Gastroesophageal sphincter (tissue), 4 donors: ENCODE measurements at regions not wholly inside any gene's neighbourhood (a gene's known extent, or its start where the extent isn't known, plus 50 kb on each side); places are given as distances from the start of the nearest gene placed in this dataset.

Experiments
- ATAC-seq: fragments of 150-250 bp; one replicate; pipeline ENCODE4 v1.9.1; 2016; ENCODE audit warnings: mild to moderate bottlenecking, moderate library complexity
- H3K27ac ChIP-seq, 4 donors: fragments of 200-600 bp; sonication (generic) in 3 of 4; 1 replicate in 3 of 4; 2 replicates in 1 of 4; pipeline ENCODE4 v1.5.1; 2016 to 2019
- H3K27me3 ChIP-seq: fragments of 200-600 bp; sonication (generic); one replicate; pipeline ENCODE4 v1.5.1; 2019
- H3K36me3 ChIP-seq, 2 donors: fragments of 200-600 bp; sonication (generic); one replicate each; pipeline ENCODE4 v1.5.1; 2019; ENCODE audit warnings: control low read depth in 1 of 2
- H3K4me1 ChIP-seq, 3 donors: fragments of 200-600 bp; sonication (generic); 1 replicate in 2 of 3; 2 replicates in 1 of 3; pipeline ENCODE4 v1.5.1; 2016 to 2019; ENCODE audit warnings: control low read depth in 2 of 3
- H3K4me3 ChIP-seq, 2 donors: fragments of 200-600 bp; sonication (generic); one replicate each; pipeline ENCODE4 v1.5.1; 2019; ENCODE audit warnings: mild to moderate bottlenecking in 1 of 2, moderate library complexity in 1 of 2
- H3K9me3 ChIP-seq, 3 donors: fragments of 200-600 bp; sonication (generic); one replicate each; pipeline ENCODE4 v1.5.1; 2017 to 2019; ENCODE audit warnings: control low read depth in 2 of 3
- EP300 ChIP-seq: sonication (generic); formaldehyde crosslinking; IDR thresholded peaks from one replicate; pipeline ENCODE4 v1.6.1; 2017; ENCODE audit warnings: antibody characterized with exemption, mild to moderate bottlenecking
- POLR2A ChIP-seq, 2 donors: fragments of 450-650 bp; IDR thresholded peaks; one replicate each; pipeline ENCODE4 v1.6.1; 2017; ENCODE audit warnings: antibody characterized with exemption in 2 of 2, mild to moderate bottlenecking in 2 of 2, moderate library complexity in 1 of 2
- POLR2AphosphoS5 ChIP-seq: sonication (generic); formaldehyde crosslinking; IDR thresholded peaks from one replicate; pipeline ENCODE4 v1.6.1; 2017; ENCODE audit warnings: antibody characterized with exemption
- WGBS, 2 donors: methylation state at CpG; one replicate each; pipeline ENCODE4 v1.1.5; 2018; ENCODE audit warnings: low coverage in 1 of 2; 5-methylcytosine and 5-hydroxymethylcytosine counted together
- TF ChIP-seq, protein P1 (sequence below), 4 experiments: fragments of 200-600 bp in 2 of 4; fragments of 450-650 bp in 2 of 4; sonication (generic) in 1 of 4; IDR thresholded peaks; one replicate each; pipeline ENCODE4 v1.5.1; 2017 to 2019; ENCODE audit warnings: antibody characterized with exemption in 4 of 4, mild to moderate bottlenecking in 2 of 4, moderate library complexity in 2 of 4

DNA sequence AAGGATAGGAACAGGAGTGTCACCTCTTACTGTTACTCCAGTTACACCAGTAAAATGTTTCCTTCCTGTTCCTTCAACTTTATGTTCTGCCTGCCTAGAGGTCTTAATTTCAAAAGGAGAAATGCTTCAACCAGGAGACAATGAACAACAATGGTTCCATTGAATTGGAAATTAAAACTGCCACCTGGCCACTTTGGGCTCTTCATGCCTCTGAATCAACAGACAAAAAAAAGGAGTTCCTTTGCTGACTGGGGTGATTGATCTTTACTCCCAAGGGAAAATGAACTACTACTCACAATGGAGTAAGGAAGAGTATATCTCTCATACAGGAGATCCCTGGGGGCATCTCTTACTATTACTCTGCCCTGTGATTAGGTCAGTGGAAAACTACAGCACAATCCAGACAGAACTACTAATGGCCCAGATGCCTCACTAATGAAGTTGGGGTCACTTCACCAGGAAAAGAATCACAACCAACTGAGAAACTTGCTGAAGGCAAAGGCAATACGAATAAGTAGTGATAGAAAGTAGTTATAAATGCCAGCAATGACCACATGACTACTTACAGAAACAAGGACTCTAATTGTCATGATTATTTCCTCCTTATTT lies 76.6 kb upstream of the PRDX6 start:
- H3K4me1 ChIP-seq = peaks cover 0 to 14% (median 5%) of the 10 kb centered on the region in 3 donors
- H3K9me3 ChIP-seq = no peaks in the 10 kb centered on the region
- peaks cover 0 to 6% of the 10 kb centered on the region in 2 donors for H3K36me3 ChIP-seq
- WGBS, 2 donors = 82 to 89% methylated on average over 1 of the region's 1 CpG
- no peaks in the 10 kb centered on the region for H3K27me3 ChIP-seq
- ATAC-seq = no peak
- no peak overlapping the region for H3K27ac ChIP-seq
- no peak overlapping the region for H3K4me3 ChIP-seq
- no peak for TF ChIP-seq POLR2A (IDR thresholded peaks at IDR 0.05)
- no peak for TF ChIP-seq EP300

GRCh38 chr1:173403996-173404395 lies 73.1 kb upstream of the PRDX6 start:
- H3K4me1 ChIP-seq = peaks cover 0 to 14% (median 5%) of the 10 kb centered on the region in 3 donors
- peaks cover 0 to 6% of the 10 kb centered on the region in 2 donors for H3K36me3 ChIP-seq
- H3K4me3 ChIP-seq = no peak overlapping the region
- H3K9me3 ChIP-seq = no peaks in the 10 kb centered on the region
- TF ChIP-seq EP300 (no peak), POLR2AphosphoS5 (no peak), POLR2A (IDR thresholded peaks at IDR 0.05) (no peak)
- TF ChIP-seq, protein P1, sequence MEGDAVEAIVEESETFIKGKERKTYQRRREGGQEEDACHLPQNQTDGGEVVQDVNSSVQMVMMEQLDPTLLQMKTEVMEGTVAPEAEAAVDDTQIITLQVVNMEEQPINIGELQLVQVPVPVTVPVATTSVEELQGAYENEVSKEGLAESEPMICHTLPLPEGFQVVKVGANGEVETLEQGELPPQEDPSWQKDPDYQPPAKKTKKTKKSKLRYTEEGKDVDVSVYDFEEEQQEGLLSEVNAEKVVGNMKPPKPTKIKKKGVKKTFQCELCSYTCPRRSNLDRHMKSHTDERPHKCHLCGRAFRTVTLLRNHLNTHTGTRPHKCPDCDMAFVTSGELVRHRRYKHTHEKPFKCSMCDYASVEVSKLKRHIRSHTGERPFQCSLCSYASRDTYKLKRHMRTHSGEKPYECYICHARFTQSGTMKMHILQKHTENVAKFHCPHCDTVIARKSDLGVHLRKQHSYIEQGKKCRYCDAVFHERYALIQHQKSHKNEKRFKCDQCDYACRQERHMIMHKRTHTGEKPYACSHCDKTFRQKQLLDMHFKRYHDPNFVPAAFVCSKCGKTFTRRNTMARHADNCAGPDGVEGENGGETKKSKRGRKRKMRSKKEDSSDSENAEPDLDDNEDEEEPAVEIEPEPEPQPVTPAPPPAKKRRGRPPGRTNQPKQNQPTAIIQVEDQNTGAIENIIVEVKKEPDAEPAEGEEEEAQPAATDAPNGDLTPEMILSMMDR (IDR thresholded peaks at IDR 0.05) = no peak
- no peak overlapping the region for H3K27ac ChIP-seq
- WGBS, 2 donors = 100% methylated on average over 3 of the region's 3 CpGs
- no peaks in the 10 kb centered on the region for H3K27me3 ChIP-seq
- no peak for ATAC-seq

GRCh38 chr1:173405281-173405680 lies 71.9 kb upstream of the PRDX6 start:
- Histone ChIP-seq H3K27ac (no peak overlapping the region), H3K4me1 (peaks cover 0 to 14% (median 5%) of the 10 kb centered on the region in 3 donors), H3K27me3 (no peaks in the 10 kb centered on the region), H3K36me3 (peaks cover 0 to 8% of the 10 kb centered on the region in 2 donors), H3K4me3 (no peak overlapping the region), H3K9me3 (no peaks in the 10 kb centered on the region)
- TF ChIP-seq, protein P1 (IDR thresholded peaks at IDR 0.05) = no peak
- no peak for TF ChIP-seq POLR2A (IDR thresholded peaks at IDR 0.05)
- no peak for TF ChIP-seq POLR2AphosphoS5
- TF ChIP-seq EP300 = no peak
- ATAC-seq = no peak

DNA sequence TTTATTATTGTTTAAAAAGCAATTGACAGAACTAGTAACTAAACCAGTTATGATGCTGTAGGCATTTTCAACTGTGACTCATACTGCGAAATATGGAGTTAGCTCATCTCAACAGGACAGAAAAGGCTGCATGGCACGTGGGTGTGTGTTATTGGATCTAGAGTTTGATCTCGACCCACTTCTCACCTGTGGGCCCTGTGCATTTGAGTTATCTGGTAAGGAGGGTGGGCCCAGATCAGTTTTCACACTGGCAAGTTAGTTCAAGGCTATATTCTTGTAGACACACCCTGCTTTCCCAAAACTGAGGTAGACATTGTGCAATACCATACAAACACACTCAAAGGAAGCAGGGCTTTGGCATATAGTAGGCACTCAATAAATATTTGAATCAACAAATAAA lies 71.3 kb upstream of the PRDX6 start:
- Histone ChIP-seq H3K9me3 (no peaks in the 10 kb centered on the region), H3K4me1 (peaks cover 0 to 14% (median 5%) of the 10 kb centered on the region in 3 donors), H3K27me3 (no peaks in the 10 kb centered on the region), H3K4me3 (no peak overlapping the region), H3K27ac (no peak overlapping the region), H3K36me3 (peaks cover 0 to 13% of the 10 kb centered on the region in 2 donors)
- 44 to 65% methylated on average over 3 of the region's 3 CpGs for WGBS, 2 donors
- TF ChIP-seq POLR2A (IDR thresholded peaks at IDR 0.05) (no peak), POLR2AphosphoS5 (no peak), EP300 (no peak)
- TF ChIP-seq, protein P1 (IDR thresholded peaks at IDR 0.05) = no peak
- ATAC-seq = no peak

- no peak overlapping the region for H3K27ac ChIP-seq
- ATAC-seq = peak; percentile 21
- H3K4me1 ChIP-seq = peaks cover 0 to 10% (median 3%) of the 10 kb centered on the region in 3 donors
- TF ChIP-seq POLR2AphosphoS5 (no peak), POLR2A (IDR thresholded peaks at IDR 0.05) (no peak), EP300 (no peak)
- TF ChIP-seq, protein P1 (IDR thresholded peaks at IDR 0.05) = no peak
- 65 to 66% methylated on average over 7 of the region's 8 CpGs for WGBS, 2 donors
- no peaks in the 10 kb centered on the region for H3K27me3 ChIP-seq
- H3K36me3 ChIP-seq = peaks cover 0 to 17% of the 10 kb centered on the region in 2 donors
- H3K9me3 ChIP-seq = no peaks in the 10 kb centered on the region
- peak overlapping the region in 1 of 2 donors; percentile 28 for H3K4me3 ChIP-seq
Measured at GRCh38 chr1:173406783-173407230, 70.3 kb upstream of the PRDX6 start.
